CD4-positive, CD25-positive, alpha-beta regulatory T cell (primary cell): ENCODE measurements at regions not wholly inside any gene's neighbourhood (a gene's known extent, or its start where the extent isn't known, plus 50 kb on each side); places are given as distances from the start of the nearest gene placed in this dataset.

Experiments
- ATAC-seq, 2 donors: fragments of 150-1000 bp; cut with Tn5 transposase; one replicate each; pipeline ENCODE4 v1.10.0; 2021; ENCODE audit warnings: low read depth in 2 of 2, moderate number of reproducible peaks in 2 of 2, moderate library complexity in 1 of 2
- DNase-seq, 3 donors: peaks; one replicate each; pipeline versions ENCODE4 v3.0.0 to v3.0.0-alpha.2; 2012 to 2022; ENCODE audit warnings: mixed read lengths in 1 of 3
- H3K27ac ChIP-seq: one replicate; pipeline ENCODE4 v1.7.0; 2013; ENCODE audit warnings: mild to moderate bottlenecking, low read length; ENCODE audit not compliant: insufficient read depth, poor library complexity, severe bottlenecking
- H3K27me3 ChIP-seq: one replicate; pipeline ENCODE4 v1.7.0; 2013; ENCODE audit warnings: low read length; ENCODE audit not compliant: control insufficient read depth, insufficient read depth
- H3K36me3 ChIP-seq: one replicate; pipeline ENCODE4 v1.7.0; 2013; ENCODE audit warnings: mild to moderate bottlenecking, low read length, moderate library complexity; ENCODE audit not compliant: control insufficient read depth, insufficient read depth
- H3K4me1 ChIP-seq: 2 replicates; pipeline ENCODE4 v1.7.0; 2013; ENCODE audit warnings: mild to moderate bottlenecking, low read length; ENCODE audit not compliant: insufficient read depth, control insufficient read depth, poor library complexity, severe bottlenecking
- H3K4me3 ChIP-seq: one replicate; pipeline ENCODE4 v1.7.0; 2013; ENCODE audit warnings: low read depth, mild to moderate bottlenecking, low read length, moderate library complexity
- H3K9me3 ChIP-seq, 2 experiments: 1 replicate in 1 of 2; 2 replicates in 1 of 2; pipeline ENCODE4 v1.7.0; 2013; ENCODE audit warnings: low read length in 2 of 2, mild to moderate bottlenecking in 1 of 2, moderate library complexity in 1 of 2; ENCODE audit not compliant: control insufficient read depth in 2 of 2
- H3K27ac Mint-ChIP-seq, 3 donors: one replicate each; pipeline ENCODE4 v1.8.0; 2020 to 2022; ENCODE audit warnings: mild to moderate bottlenecking in 3 of 3, mixed read lengths in 3 of 3, moderate library complexity in 2 of 3
- H3K27me3 Mint-ChIP-seq: one replicate; pipeline ENCODE4 v1.8.0; 2022; ENCODE audit warnings: mild to moderate bottlenecking, mixed read lengths
- H3K36me3 Mint-ChIP-seq: one replicate; pipeline ENCODE4 v1.8.0; 2020; ENCODE audit warnings: mixed read lengths
- H3K4me1 Mint-ChIP-seq, 4 donors: one replicate each; pipeline ENCODE4 v1.8.0; 2020 to 2022; ENCODE audit warnings: mixed read lengths in 4 of 4, mild to moderate bottlenecking in 1 of 4
- H3K4me3 Mint-ChIP-seq, 4 donors: one replicate each; pipeline ENCODE4 v1.8.0; 2020 to 2022; ENCODE audit warnings: mild to moderate bottlenecking in 4 of 4, mixed read lengths in 4 of 4, moderate library complexity in 3 of 4
- H3K9me3 Mint-ChIP-seq, 7 donors: one replicate each; pipeline ENCODE4 v1.8.0; 2020 to 2022; ENCODE audit warnings: mixed read lengths in 7 of 7, mild to moderate bottlenecking in 3 of 7, moderate library complexity in 2 of 7

DNA sequence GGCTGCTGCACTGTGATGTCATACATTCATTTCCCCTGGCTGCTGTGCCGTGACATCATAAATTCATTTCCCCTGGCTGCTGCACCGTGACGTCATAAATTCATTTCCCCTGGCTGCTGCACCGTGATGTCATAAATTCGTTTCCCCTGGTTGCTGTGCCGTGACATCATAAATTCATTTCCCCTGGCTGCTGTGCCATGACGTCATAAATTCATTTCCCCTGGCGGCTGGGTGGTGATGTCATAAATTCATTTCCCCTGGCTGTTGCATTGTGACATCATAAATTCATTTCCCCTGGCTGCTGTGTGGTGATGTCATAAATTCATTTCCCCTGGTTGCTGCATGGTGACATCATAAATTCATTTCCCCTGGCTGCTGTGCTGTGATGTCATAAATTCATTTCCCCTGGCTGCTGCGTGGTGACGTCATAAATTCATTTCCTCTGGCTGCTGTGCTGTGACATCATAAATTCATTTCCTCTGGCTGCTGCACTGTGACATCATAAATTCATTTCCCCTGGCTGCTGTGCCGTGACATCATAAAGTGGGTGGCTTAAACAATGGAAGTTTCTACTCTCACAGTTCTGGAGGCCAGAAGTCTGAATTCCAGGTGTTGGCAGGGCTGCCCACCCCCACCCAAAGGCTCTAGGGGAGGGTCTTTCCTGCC lies 301.1 kb downstream of the SHANK2 start:
- H3K4me1 ChIP-seq: no peaks in the 10 kb centered on the region
- no peaks in the 10 kb centered on the region for H3K36me3 ChIP-seq
- Mint-ChIP-seq H3K9me3 (peaks cover 0 to 12% (median 4%) of the 10 kb centered on the region in 7 donors), H3K36me3 (peaks cover 4% of the 10 kb centered on the region), H3K4me3 (no peak overlapping the region), H3K4me1 (no peaks in the 10 kb centered on the region), H3K27me3 (no peaks in the 10 kb centered on the region), H3K27ac (peak overlapping the region in 1 of 3 donors; percentile 46)
- H3K27me3 ChIP-seq: no peaks in the 10 kb centered on the region
- H3K4me3 ChIP-seq: no peak overlapping the region
- ATAC-seq: no peak
- no peak overlapping the region for H3K27ac ChIP-seq
- no peak for DNase-seq
- H3K9me3 ChIP-seq: no peaks in the 10 kb centered on the region

DNA sequence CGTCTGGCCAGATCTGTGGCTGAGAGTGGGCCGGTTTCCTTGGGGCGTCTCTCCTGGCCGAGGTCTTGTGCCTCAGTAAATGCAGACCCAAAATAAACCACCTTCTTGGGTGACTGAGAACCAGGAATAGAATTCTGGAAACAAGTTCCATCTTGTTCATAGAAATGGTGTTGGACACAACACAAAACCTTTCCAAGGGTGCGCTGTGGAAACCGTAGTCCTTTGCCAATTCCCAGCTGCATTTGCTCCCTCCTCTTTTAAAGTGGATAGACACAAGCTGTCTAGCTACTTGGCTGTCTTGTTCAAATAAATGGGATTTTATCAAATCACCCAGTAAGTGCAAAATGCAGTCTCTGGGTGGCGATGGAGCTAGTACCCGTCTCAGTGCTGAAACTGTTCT lies 300.2 kb downstream of the SHANK2 start:
- Mint-ChIP-seq H3K4me1 (no peaks in the 10 kb centered on the region), H3K27me3 (no peaks in the 10 kb centered on the region), H3K9me3 (peaks cover 0 to 12% (median 4%) of the 10 kb centered on the region in 7 donors), H3K4me3 (no peak overlapping the region), H3K27ac (no peak overlapping the region), H3K36me3 (peaks cover 4% of the 10 kb centered on the region)
- H3K9me3 ChIP-seq: no peaks in the 10 kb centered on the region
- H3K27me3 ChIP-seq: no peaks in the 10 kb centered on the region
- no peak overlapping the region for H3K4me3 ChIP-seq
- no peaks in the 10 kb centered on the region for H3K36me3 ChIP-seq
- H3K4me1 ChIP-seq: no peaks in the 10 kb centered on the region
- no peak overlapping the region for H3K27ac ChIP-seq
- ATAC-seq (no peak), DNase-seq (no peak)

- H3K36me3 ChIP-seq: no peaks in the 10 kb centered on the region
- no peaks in the 10 kb centered on the region for H3K9me3 ChIP-seq
- Mint-ChIP-seq H3K4me3 (no peak overlapping the region), H3K4me1 (no peaks in the 10 kb centered on the region), H3K9me3 (peaks cover 0 to 12% (median 1%) of the 10 kb centered on the region in 7 donors), H3K36me3 (no peaks in the 10 kb centered on the region), H3K27ac (no peak overlapping the region), H3K27me3 (no peaks in the 10 kb centered on the region)
- no peak overlapping the region for H3K4me3 ChIP-seq
- no peak overlapping the region for H3K27ac ChIP-seq
- DNase-seq (no peak), ATAC-seq (no peak)
- H3K4me1 ChIP-seq: no peaks in the 10 kb centered on the region
- no peaks in the 10 kb centered on the region for H3K27me3 ChIP-seq
Measured at GRCh38 chr11:70953720-70954119, 298.7 kb downstream of the SHANK2 start.

DNA sequence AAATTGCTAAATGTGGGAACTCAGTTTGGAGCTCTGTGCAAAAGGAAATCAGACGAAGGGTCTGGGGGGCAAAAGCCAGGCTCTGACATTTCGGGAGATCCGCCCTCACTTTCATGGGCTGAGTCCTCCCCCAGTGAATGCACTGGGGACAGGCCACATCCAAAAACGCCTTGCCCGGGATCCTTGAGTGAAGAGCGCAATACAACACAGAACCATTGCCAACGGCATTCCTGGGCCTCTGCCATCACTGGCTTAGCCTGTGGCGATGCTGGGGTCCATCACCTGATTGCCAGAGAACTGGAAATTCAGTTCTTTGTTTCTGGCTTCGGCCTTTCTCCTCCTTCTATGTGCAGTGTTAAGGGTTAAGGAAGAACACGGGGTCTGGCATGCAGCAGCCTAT lies 297.9 kb downstream of the SHANK2 start:
- H3K4me3 Mint-ChIP-seq: no peak overlapping the region
- H3K9me3 ChIP-seq: no peaks in the 10 kb centered on the region
- DNase-seq (no peak), ATAC-seq (no peak)
- no peaks in the 10 kb centered on the region for H3K4me1 Mint-ChIP-seq
- peaks cover 0 to 12% (median 1%) of the 10 kb centered on the region in 7 donors for H3K9me3 Mint-ChIP-seq
- H3K27ac ChIP-seq: no peak overlapping the region
- H3K4me3 ChIP-seq: no peak overlapping the region
- H3K27me3 ChIP-seq: no peaks in the 10 kb centered on the region
- no peaks in the 10 kb centered on the region for H3K27me3 Mint-ChIP-seq
- H3K4me1 ChIP-seq: no peaks in the 10 kb centered on the region
- H3K36me3 Mint-ChIP-seq: no peaks in the 10 kb centered on the region
- H3K27ac Mint-ChIP-seq: no peak overlapping the region
- H3K36me3 ChIP-seq: no peaks in the 10 kb centered on the region
